Colonic mucosa (tissue), 4 donors: ENCODE measurements at regions not wholly inside any gene's neighbourhood (a gene's known extent, or its start where the extent isn't known, plus 50 kb on each side); places are given as distances from the start of the nearest gene placed in this dataset.

ENCODE experiments used
- DNase-seq: peaks from one replicate; pipeline ENCODE4 v3.0.0-alpha.2; 2020
- H3K27ac ChIP-seq: fragments of 200-600 bp; one replicate; pipeline ENCODE4 v1.8.0; 2021
- H3K27me3 ChIP-seq: fragments of 200-600 bp; one replicate; pipeline ENCODE4 v1.8.0; 2021
- H3K36me3 ChIP-seq: fragments of 200-600 bp; one replicate; pipeline ENCODE4 v1.8.0; 2021
- H3K4me1 ChIP-seq: fragments of 200-600 bp; one replicate; pipeline ENCODE4 v1.8.0; 2021; ENCODE audit warnings: mild to moderate bottlenecking
- H3K4me3 ChIP-seq: fragments of 200-600 bp; one replicate; pipeline ENCODE4 v1.8.0; 2021
- H3K9ac ChIP-seq, 2 donors: one replicate each; pipeline ENCODE4 v1.7.0; 2013; ENCODE audit warnings: control low read depth in 2 of 2, low read depth in 2 of 2, low read length in 2 of 2
- H3K9me3 ChIP-seq: fragments of 200-600 bp; one replicate; pipeline ENCODE4 v1.8.0; 2021
- CTCF ChIP-seq: fragments of 200-600 bp; IDR thresholded peaks from one replicate; pipeline ENCODE4 v1.8.0; 2022; ENCODE audit warnings: antibody characterized with exemption, mild to moderate bottlenecking
- intact Hi-C: fragments of 100-400 bp; cut with DNase I; formaldehyde crosslinking; loops from one replicate; pipeline ENCODE4 v1.14.1; 2022
- donor health status: healthy.
- donor health status: DM: no; HTN: no; CAD: no.
- donor health status: DM: no; HTN: no; CAD: no.

- H3K27me3 ChIP-seq = no peaks in the 10 kb centered on the region
- H3K9me3 ChIP-seq = no peaks in the 10 kb centered on the region
- TF ChIP-seq CTCF = no peak
- no peak overlapping the region for H3K4me3 ChIP-seq
- H3K36me3 ChIP-seq = no peaks in the 10 kb centered on the region
- intact Hi-C loops = no loop called here
- no peak overlapping the region for H3K9ac ChIP-seq
- no peaks in the 10 kb centered on the region for H3K4me1 ChIP-seq
- DNase-seq = no peak
- no peak overlapping the region for H3K27ac ChIP-seq
These were observed 302.0 kb upstream of the ADGRL2 start for GRCh38 chr1:81498471-81499462.

GRCh38 chr1:81496349-81496748 lies 304.4 kb upstream of the ADGRL2 start:
- H3K4me3 ChIP-seq = no peak overlapping the region
- H3K9ac ChIP-seq = no peak overlapping the region
- DNase-seq = no peak
- no peak overlapping the region for H3K27ac ChIP-seq
- intact Hi-C loops = no loop called here
- no peaks in the 10 kb centered on the region for H3K9me3 ChIP-seq
- no peak for TF ChIP-seq CTCF
- no peaks in the 10 kb centered on the region for H3K27me3 ChIP-seq
- H3K4me1 ChIP-seq = no peaks in the 10 kb centered on the region
- no peaks in the 10 kb centered on the region for H3K36me3 ChIP-seq

- Histone ChIP-seq H3K9ac (no peak overlapping the region), H3K27ac (no peak overlapping the region), H3K4me1 (no peaks in the 10 kb centered on the region), H3K27me3 (no peaks in the 10 kb centered on the region), H3K4me3 (no peak overlapping the region), H3K9me3 (no peaks in the 10 kb centered on the region), H3K36me3 (no peaks in the 10 kb centered on the region)
- intact Hi-C loops = no loop called here
- no peak for TF ChIP-seq CTCF
- DNase-seq = no peak
These were observed 307.4 kb upstream of the ADGRL2 start for GRCh38 chr1:81493102-81493869.

- H3K4me3 ChIP-seq = no peak overlapping the region
- H3K9me3 ChIP-seq = no peaks in the 10 kb centered on the region
- no peaks in the 10 kb centered on the region for H3K27me3 ChIP-seq
- H3K9ac ChIP-seq = no peak overlapping the region
- intact Hi-C loops = no loop called here
- no peak for DNase-seq
- H3K27ac ChIP-seq = no peak overlapping the region
- TF ChIP-seq CTCF = no peak
- H3K4me1 ChIP-seq = no peaks in the 10 kb centered on the region
- H3K36me3 ChIP-seq = no peaks in the 10 kb centered on the region
These were observed 308.1 kb upstream of the ADGRL2 start for GRCh38 chr1:81492628-81493027.

GRCh38 chr1:81490614-81491013 lies 310.1 kb upstream of the ADGRL2 start:
- Histone ChIP-seq H3K4me1 (no peaks in the 10 kb centered on the region), H3K4me3 (no peak overlapping the region), H3K27me3 (no peaks in the 10 kb centered on the region), H3K36me3 (no peaks in the 10 kb centered on the region), H3K27ac (no peak overlapping the region), H3K9me3 (no peaks in the 10 kb centered on the region), H3K9ac (no peak overlapping the region)
- no peak for TF ChIP-seq CTCF
- intact Hi-C loops = no loop called here
- DNase-seq = no peak
